ENCODE measurements at regions not wholly inside any gene's neighbourhood (a gene's known extent, or its start where the extent isn't known, plus 50 kb on each side); places are given as distances from the start of the nearest gene placed in this dataset.

GRCh38 chr3:154782151-154782550 lies 298.0 kb upstream of the MME start:
- TF ChIP-seq NFYB (CRISPR knock-in tag; conservative IDR thresholded peaks at IDR 0.05; ENCODE audit: low read depth) (no peak), CTCF (IDR thresholded peaks at IDR 0.05) (no peak), ATF6 (CRISPR knock-in tag; IDR thresholded peaks at IDR 0.05) (no peak), FOXJ3 (CRISPR knock-in tag; IDR thresholded peaks at IDR 0.05; ENCODE audit: borderline replicate concordance) (no peak), AFF4 (CRISPR knock-in tag; IDR thresholded peaks at IDR 0.05; ENCODE audit: borderline replicate concordance) (no peak), ELF4 (CRISPR knock-in tag; IDR thresholded peaks at IDR 0.05; ENCODE audit: low read depth) (no peak), NFE2L1 (CRISPR knock-in tag; IDR thresholded peaks at IDR 0.05) (no peak), MYBL2 (CRISPR knock-in tag; IDR thresholded peaks at IDR 0.05) (no peak), E2F5 (CRISPR knock-in tag; IDR thresholded peaks at IDR 0.05) (no peak)
- TF ChIP-seq, protein P1, sequence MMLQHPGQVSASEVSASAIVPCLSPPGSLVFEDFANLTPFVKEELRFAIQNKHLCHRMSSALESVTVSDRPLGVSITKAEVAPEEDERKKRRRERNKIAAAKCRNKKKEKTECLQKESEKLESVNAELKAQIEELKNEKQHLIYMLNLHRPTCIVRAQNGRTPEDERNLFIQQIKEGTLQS (CRISPR knock-in tag; conservative IDR thresholded peaks at IDR 0.05), result no peak
- TF ChIP-seq, protein P2, sequence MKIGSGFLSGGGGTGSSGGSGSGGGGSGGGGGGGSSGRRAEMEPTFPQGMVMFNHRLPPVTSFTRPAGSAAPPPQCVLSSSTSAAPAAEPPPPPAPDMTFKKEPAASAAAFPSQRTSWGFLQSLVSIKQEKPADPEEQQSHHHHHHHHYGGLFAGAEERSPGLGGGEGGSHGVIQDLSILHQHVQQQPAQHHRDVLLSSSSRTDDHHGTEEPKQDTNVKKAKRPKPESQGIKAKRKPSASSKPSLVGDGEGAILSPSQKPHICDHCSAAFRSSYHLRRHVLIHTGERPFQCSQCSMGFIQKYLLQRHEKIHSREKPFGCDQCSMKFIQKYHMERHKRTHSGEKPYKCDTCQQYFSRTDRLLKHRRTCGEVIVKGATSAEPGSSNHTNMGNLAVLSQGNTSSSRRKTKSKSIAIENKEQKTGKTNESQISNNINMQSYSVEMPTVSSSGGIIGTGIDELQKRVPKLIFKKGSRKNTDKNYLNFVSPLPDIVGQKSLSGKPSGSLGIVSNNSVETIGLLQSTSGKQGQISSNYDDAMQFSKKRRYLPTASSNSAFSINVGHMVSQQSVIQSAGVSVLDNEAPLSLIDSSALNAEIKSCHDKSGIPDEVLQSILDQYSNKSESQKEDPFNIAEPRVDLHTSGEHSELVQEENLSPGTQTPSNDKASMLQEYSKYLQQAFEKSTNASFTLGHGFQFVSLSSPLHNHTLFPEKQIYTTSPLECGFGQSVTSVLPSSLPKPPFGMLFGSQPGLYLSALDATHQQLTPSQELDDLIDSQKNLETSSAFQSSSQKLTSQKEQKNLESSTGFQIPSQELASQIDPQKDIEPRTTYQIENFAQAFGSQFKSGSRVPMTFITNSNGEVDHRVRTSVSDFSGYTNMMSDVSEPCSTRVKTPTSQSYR (CRISPR knock-in tag; IDR thresholded peaks at IDR 0.05), result no peak
- TF ChIP-seq, protein P3, sequence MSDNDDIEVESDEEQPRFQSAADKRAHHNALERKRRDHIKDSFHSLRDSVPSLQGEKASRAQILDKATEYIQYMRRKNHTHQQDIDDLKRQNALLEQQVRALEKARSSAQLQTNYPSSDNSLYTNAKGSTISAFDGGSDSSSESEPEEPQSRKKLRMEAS (CRISPR knock-in tag; IDR thresholded peaks at IDR 0.05), result no peak

Data from WTC11 (cell line).